Amniotic epithelial cell (primary cell): ENCODE measurements at regions not wholly inside any gene's neighbourhood (a gene's known extent, or its start where the extent isn't known, plus 50 kb on each side); places are given as distances from the start of the nearest gene placed in this dataset.
"Not testable (repeated sequence)": the region's sequence is repeated elsewhere in the genome, so short reads cannot be mapped to it uniquely, and the experiment has no call there.

Experiments
- DNase-seq: peaks from one replicate; pipeline ENCODE4 v3.0.0-alpha.2; 2010; ENCODE audit warnings: low read depth

DNA sequence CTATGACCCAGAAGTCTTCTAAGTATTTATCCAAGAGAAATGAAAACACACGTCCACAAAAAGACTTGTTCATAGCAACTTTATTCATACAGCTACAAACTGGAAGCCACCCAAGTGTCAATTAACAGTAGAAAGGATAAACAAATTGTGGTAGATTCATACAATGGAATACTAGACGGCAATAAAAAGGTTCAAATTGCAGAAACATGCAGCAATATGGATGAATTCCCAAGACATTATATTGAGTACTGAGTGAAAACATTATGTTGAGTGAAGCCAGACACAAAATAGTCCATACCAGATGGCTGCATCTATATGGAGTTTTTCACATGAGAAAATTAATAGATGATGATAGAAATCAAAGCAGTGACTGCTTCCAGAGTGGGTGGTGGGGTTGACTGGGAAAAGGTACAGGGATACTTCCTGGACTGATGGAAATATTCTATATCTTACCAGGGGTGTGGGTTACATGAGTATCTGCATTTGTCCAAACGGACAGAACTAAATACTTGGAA, 292.0 kb downstream of the FGFR2 start:
- no peak for DNase-seq

DNA sequence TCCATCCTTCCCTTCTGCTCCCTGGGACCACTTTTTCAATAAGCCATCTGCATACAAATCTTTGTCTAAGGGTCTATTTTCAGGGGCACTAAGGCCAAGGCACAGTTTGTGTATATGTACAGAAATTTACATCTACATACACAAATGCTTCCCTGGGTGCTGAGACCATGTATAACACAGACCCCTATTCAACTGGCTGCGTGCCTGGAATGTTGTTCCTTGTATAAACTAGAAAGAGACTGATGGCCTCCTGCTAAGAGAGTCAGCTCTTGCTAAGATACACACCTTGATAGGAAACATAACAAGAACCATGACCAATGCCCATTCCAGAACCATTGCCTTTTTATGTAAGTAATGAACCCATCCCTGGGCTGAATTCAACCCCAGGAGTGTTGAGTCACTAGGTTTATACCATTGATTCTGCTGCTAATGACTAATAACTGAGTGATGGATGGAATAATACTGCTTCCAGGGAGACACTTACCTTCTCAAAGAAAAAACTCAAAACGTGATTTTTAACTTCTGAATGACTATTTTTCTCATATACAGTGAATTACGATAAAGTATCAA, 290.7 kb downstream of the FGFR2 start:
- DNase-seq = no peak

DNA sequence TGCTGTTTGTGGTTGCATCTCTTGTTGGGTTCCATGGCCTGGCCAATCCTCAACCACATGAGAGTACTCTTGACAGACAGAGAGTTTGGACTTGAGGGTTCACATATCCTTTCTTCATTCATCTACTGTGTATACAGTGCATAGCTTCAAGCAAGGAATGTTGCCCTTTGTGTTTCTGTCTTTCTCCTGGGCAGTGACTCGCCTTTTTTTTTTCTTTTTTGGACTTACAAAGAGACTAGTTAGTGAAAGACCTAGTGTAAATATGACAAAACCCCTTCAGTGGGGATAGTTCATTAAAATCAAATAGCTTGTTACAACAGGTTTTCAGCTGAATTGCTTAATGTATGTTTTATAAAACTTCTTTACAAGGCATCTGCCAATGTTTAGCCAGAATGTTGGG, 290.2 kb downstream of the FGFR2 start:
- DNase-seq = no peak

DNA sequence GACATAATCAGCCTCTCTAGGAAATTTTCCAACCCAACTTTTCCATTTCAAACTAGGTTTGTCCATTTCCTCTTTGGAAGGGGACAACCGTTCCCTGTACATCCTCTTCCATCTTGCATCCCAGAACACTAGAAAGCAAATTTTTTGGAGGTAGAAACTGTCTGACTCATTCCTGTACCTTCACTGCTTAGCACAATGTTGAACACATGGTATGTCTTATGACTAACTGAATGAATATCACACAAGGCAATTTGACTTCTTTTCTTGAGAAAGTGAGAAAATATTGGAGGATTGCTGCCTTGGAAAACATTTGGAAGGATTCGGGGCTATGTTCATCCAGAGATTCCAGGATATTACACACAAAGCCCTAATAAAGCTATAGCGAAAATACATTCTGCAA, 289.1 kb downstream of the FGFR2 start:
- DNase-seq = no peak

DNA sequence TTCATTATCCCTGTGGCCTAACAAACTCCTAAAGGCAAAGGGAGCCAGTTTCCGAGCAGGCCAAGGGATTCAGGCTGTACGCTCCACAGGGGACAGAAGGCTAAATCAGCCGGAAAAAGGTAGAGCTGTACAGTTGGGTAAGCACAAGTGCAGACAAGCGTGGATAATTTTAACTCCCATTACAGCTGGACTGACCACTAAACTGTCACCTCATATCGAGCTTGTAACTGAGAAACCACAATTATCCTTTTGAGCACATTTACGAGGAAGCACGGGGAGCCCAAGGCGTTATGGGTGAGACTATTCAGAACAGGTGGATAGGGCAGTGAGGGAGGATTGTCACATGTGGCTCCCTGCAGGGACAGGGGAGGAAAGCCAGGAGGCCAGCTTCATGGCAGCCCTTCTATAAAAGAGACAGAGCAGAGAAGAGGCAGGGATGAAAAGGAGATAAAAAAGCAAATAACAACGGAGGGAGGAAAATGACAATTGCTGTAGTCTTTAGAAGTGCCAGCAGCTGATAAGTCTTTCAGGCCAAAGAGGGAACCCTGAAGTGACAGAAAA, 288.0 kb downstream of the FGFR2 start:
- no peak for DNase-seq

DNA sequence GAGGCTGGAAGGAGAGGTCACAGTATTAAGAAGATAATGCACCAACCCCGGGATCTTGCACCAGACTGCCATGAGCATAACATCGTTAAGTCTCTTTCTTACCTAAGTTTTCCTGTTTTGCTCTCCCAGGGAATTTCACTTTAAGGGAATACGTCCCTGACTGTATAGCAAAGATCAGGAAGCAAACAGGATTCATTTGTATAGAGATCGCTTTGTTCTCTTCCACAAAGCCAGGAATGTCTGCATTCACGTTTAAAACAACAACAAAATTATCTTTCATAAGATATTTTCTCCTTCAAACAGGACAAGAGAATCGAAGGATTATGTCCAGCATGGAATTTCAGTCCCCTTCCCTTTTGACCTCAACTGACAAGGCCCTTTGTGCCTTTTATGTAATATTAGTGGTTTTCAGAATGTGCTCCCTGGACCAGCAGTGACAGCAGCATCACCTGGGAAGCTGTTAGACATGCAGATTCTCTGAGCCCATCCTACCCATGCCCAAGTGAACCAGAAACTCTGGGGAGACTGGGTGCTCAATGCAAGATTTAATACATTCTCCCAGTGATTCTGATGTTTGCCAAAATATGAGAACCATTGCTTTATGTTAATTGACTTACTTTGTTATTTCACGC, 286.3 kb downstream of the FGFR2 start:
- no peak for DNase-seq

DNA sequence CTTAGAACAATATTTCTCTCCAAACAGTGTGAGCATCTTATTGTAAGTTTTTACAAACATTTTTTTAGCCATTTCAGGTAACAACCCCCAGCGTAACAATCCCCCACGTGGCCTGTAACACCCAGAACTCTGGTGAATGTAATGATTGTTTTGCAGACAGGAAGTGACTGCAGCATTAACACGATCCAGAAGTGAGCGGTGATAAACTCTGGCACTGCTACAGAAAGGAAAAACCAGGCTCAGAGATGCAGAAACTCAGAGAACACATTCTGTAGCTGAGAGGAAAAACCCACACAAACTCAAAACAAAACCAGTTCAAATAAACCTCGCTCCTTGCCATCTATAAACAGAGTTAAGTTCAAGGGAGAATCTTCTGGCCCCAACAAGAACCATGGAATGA, 285.7 kb downstream of the FGFR2 start:
- DNase-seq = no peak

DNA sequence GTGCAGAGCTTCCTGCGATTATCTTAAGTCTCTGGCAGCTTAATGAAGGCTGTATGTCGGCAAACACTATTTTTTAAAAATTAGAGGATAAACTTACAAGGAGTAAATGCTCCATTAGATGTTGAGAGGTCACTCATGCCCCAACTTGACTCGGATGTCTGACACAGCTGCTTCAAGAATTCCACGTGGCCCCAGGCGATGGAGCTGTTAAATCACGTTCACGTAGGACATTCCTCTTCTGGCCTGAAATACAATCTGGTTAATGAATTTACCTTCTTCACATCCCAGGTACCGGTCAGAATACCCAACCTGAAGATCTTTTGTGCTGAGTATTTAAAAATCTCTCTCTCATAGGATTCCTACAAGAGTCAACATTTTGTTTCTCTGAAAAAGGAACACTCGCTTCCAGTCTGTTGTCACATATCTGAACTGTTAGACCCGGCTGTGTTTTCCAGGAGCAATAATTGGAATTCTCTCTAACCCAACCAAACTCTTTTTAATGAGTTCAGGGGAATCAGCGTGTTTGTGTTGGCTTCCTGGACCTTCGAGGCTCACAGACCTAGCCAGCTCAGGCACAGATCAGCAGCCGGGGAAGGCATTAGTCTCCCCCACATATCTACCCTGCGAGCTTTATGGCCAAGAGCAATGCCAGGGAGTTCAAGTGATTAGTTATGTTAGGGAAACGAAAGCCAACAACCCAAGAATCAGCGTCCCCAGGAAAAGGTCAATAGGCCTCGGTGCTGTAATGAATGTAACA, 284.9 kb downstream of the FGFR2 start:
- DNase-seq = no peak

DNA sequence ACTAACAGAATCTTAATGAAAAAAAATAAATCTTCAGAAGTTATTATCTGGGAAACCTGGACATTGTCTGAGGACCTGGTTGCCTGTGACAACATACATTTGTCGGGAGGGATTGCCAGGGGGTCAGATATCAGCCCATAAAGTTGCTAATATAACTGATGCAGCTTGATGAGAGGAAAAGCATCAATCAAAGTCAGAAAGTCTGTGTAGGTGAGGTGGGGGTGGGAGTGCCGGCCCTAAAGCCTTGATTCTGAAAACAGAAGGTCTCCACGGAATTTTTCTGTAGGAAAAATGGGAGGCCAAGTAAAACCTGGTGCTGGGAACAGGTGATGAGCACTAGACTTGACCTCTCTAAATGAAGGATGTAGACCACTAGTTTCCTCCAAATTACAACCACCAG, 281.8 kb downstream of the FGFR2 start:
- DNase-seq = no peak

DNA sequence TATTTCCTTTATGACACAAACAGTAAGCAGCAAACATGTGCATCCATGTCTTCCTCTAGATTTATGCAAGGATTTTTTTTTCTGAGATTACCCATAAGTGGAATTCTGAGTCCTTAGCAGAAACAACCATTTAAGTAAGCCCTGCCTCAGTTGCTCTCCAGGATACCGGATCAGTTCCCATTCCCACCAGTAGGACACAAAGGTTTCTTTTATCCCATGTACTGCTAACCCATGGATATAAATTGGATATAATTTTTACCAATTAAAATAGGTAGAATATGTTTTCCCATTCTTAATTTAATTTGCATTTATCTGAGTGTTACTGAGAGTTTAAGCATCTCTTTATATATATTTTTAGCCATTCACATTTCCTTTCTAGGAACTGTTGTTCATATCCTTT, 280.9 kb downstream of the FGFR2 start:
- DNase-seq = no peak

DNA sequence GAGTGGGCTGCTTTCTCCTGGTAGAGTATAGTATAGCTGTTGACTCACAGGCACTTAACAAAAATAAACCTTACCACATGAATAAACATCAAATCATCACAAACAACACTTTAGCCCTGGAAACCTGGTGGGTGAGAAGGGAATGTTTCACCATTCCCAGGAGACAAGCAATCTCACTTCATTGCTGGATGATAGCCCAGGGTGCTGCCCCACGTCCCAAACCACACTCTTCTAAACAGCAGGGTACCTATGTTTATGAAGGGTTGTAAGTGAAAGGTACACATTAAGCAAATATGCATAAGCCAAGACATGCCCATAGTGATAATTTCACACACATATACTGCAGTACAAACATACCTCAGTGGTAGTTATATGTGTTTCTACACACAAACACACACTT, 276.2 kb downstream of the FGFR2 start:
- no peak for DNase-seq

DNA sequence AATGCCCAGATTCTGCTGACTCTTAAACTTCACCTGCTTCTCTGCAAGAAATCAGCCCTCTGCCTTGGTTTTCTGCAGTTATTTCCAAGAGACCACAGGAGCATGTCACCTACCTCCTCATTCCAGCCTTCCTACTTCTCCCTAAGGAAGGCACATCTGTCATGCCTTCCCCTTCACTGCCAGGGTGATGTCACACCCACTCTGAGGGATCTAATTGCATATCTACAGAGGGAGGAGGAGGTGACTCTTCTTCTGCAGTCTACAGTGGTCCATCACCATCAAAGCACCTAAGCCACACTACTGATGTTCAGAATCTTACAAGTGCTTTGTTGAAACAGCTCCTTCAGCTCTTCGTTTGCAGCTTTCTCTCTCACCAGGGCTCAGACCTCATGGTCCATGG, 275.5 kb downstream of the FGFR2 start:
- DNase-seq = no peak

DNA sequence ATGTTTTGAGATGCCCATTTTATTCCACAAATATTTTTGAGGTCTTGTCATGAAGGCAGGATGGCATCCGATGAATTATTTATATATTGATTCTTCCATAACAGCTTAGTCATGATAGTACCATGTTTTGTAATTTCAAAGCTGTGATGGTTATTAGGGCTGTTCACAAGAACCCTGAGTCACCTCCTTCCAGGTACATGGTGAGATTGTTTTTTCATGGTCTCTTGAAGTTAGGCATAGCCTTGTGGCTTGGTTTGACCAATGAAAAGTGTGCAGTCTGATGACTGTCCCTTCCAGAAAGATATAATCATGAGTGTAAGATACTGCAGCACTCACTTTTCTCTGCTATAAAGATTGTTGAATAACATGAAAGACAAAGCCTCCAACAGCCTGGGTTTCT, 274.8 kb downstream of the FGFR2 start:
- no peak for DNase-seq

DNA sequence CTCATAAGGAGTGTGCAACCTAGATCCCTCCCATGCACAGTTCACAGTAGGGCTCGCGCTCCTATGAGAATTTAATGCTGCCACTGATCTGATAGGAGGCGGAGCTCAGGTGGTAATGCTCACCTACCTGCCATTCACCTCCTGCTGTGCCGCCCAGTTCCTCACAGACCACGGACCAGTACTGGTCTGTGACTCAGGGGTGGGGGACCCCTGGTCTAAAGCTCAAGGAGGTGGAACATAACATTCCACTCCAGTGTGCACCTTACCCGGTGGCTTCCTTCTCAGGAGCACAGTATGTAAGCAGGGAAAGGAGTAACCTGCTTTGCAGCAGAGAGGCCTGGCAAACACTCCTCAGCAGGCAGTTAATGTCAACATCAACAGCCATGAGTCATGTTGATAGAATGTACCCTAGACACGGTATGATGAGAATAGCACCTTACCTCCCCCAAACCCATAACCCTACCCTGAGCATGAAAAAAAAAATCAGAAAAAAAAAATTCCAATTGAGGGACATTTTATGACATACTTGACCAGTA, 273.5 kb downstream of the FGFR2 start:
- DNase-seq = no peak

DNA sequence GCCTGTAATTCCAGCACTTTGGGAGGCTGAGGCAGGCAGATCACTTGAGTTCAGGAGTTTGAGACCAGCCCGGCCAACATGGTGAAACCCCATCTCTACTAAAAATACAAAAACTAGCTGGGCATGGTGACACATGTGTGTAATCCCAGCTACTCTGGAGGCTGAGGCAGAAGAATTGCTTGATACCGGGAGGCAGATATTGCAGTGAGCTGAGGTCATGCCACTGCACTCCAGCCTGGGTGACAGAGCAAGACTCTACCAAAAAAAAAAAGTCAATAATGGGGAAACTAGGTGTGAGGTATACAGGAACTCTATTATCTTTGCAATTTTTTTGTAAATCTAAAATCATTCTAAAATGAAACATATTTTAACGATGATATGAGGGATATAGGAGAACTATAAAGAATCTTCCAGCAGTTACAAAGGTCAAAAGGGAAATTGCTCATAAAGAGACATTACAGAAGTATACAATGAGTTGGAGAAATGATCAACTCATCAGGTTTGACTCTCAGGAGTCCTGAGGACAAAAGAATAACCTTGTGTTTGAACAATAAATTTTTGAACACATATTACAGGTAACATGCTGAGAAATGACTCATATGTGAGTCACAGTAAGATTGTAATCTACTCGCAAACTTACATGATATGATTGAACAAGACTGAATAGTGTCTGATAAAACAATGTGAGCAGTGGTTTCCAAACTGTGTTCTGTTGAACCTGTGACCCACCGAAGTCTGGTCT, 272.6 kb downstream of the FGFR2 start:
- no peak for DNase-seq

DNA sequence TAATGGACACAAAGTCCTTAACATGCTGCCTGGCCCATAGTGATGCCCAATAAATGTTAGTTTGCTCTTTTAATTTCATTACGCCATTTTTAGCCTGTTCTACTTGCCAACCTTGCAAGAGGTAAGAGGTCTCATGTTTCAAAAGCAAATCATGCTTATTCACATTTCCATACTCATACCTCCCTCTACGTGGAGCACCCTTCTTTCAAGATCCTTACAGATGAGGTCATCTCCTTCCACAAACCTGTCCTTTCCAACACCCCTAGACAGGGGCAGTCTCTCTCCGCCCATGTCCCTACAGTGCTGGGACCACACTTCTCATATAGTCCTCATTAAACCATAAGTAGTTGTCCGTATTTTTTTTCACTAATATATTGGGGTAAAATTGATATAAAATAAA, 271.3 kb downstream of the FGFR2 start:
- DNase-seq = no peak

DNA sequence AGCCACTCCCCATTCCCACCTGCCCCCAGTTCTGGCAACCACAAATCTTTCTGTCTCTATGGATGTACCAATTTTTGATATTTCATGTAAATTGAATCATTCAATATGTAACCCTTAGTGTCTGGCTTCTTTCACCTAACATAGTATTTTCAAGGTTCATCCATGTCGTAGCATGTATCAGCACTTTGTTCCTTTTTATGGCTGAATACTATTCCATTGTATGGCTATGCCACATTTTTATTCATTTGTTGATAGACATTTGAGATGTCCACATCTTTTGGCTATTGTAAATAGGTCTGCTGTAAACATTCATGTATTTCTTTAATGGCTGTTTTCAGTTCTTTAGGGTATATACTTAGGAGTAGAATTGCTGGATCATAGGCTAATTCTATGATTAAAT, 270.5 kb downstream of the FGFR2 start:
- DNase-seq = no peak

DNA sequence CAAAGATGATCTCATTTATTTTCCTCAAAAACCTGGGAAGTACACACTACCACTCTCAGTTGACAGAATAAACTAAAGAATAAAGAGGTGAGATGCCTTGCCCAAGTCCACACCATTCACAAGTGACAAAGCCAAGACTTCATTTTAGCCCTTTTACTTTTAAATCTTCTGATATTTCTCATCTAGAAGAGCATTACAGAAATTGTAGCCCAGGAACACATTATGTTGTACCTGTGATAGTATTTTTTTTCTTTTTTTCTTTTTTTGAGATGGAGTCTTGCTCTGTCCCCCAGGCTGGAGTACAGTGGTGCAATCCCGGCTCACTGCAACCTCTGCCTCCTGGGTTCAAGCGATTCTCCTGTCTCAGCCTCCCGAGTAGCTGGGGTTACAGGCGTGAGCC, 268.6 kb downstream of the FGFR2 start:
- not testable (repeated sequence) for DNase-seq

DNA sequence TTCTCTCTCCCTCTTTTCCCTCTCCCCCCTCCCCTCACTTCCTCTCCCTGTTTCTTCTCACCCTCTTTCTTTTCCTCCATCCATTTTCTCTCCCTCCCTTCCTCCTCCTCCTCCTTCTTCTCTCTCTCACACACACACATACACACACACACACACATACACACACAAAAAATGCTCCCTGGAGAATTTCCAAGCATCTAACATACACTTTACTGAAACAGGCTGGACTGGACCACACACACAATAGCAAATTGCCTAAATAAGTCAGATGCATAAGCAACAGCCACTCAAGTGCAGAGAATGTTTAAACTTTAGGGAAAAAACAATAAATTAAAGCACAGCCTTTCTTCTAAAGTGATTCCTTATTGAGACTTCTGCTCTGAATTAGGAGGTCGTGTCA, 267.7 kb downstream of the FGFR2 start:
- no peak for DNase-seq

DNA sequence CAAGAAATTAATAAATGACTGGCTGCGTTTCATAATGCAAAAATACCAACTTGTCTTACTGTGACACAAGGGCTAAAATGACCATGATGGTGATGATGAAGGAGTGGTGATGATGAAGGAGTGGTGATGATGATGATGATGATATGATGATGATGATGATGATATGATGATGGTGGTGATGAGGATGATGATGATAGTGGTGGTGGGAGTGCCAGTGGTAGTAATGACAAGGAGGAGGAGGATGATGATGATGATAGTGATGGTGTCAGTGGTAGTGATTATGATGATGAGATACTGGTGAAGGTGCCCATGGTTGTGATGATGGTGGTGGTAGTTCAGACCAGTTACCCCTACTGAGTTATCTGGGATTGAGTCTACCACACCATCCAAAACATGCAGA, 265.9 kb downstream of the FGFR2 start:
- DNase-seq = no peak

DNA sequence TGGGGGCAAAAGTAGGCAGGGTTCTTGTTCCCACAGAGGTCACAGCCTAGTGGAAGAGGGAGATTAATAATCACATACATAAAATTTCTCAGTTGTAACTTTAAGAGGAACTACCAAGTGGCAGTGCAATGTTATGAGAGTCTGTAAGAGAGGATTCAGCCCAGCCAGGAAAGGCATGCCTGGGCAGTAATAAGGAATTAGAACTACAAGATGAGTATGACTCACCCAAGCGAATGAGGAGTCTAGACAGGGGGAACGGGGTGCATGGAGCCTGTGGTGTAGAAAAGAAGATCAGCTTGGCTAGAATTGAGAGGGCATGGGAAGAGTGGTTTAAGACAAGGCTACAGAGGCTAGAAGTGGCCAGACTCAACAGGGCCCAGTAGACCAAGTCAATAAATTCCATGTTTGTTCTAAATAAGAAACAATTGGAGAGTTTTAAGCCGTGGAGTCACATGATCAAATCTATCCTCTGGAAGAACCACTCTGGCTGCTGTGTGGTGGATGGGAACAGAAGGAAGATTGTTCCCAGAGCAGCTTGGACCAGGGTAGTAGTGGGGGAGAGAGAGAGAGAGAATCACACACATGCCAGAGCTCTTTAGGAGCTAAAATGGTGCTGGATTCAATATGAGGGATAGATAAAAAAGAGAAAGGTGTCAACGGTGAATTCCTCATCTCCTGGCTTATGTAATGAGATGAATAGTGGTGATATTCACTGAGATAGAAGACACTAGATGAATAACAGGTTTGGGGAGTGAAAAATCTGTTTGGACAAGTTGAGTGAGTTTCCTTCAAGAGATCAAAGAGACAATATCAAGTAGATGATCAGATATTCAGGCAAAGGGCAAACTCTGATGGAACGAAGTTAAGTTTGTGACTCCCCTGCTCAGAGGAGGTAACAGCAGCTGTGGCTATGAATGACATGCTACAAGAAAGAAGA, 265.1 kb downstream of the FGFR2 start:
- no peak for DNase-seq
